WTC11 (cell line): ENCODE measurements at regions not wholly inside any gene's neighbourhood (a gene's known extent, or its start where the extent isn't known, plus 50 kb on each side); places are given as distances from the start of the nearest gene placed in this dataset.

Experiments used
- ATAC-seq: fragments of 200-7000 bp; cut with Tn5 transposase; 2 replicates; pipeline ENCODE4 v1.10.0; 2021; ENCODE audit warnings: mild to moderate bottlenecking, moderate library complexity
- CTCF ChIA-PET: fragments of 300-600 bp; sonication (Branson Sonifier 250); formaldehyde crosslinking; loops from one replicate; lab custom pipeline; 2021; ENCODE audit warnings: antibody characterized with exemption; lab: Charles Lee
- POLR2A ChIA-PET: fragments of 350-600 bp; sonication (Branson Sonifier 250); formaldehyde crosslinking; loops from one replicate; lab custom pipeline; 2021; ENCODE audit warnings: antibody characterized with exemption; lab: Charles Lee
- DNase-seq: peaks from one replicate; pipeline ENCODE4 v3.0.0; 2021; ENCODE audit warnings: low spot score
- H3K27ac Mint-ChIP-seq: 2 replicates; pipeline ENCODE4 v1.8.0; 2021; ENCODE audit warnings: mixed read lengths
- H3K27me3 Mint-ChIP-seq: 2 replicates; pipeline ENCODE4 v1.8.0; 2021; ENCODE audit warnings: low read depth, mild to moderate bottlenecking, moderate library complexity, mixed read lengths
- H3K36me3 Mint-ChIP-seq: 2 replicates; pipeline ENCODE4 v1.8.0; 2021; ENCODE audit warnings: mixed read lengths
- H3K4me1 Mint-ChIP-seq: 2 replicates; pipeline ENCODE4 v1.8.0; 2022; ENCODE audit warnings: mixed read lengths
- H3K4me3 Mint-ChIP-seq: 2 replicates; pipeline ENCODE4 v1.8.0; 2021; ENCODE audit warnings: mild to moderate bottlenecking, moderate library complexity, mixed read lengths
- H3K9me3 Mint-ChIP-seq: 2 replicates; pipeline ENCODE4 v1.8.0; 2021; ENCODE audit warnings: mixed read lengths
- EMX1 ChIP-seq: fragments of 250-450 bp; sonication (Bioruptor Pico); IDR thresholded peaks from 2 replicates; pipeline ENCODE4 v1.8.0; 2021; ENCODE audit warnings: mild to moderate bottlenecking
- ERG ChIP-seq: fragments of 250-450 bp; sonication (Bioruptor Pico); IDR thresholded peaks from 2 replicates; pipeline ENCODE4 v1.8.0; 2021; ENCODE audit warnings: mild to moderate bottlenecking
- NFYB ChIP-seq: sonication (generic); formaldehyde crosslinking; conservative IDR thresholded peaks from 2 replicates; pipeline ENCODE4 v1.8.0; 2022; ENCODE audit warnings: low read depth, missing genetic modification reagents
- NR2C2 ChIP-seq: sonication (generic); formaldehyde crosslinking; IDR thresholded peaks from 2 replicates; pipeline ENCODE4 v1.8.0; 2022; ENCODE audit warnings: mild to moderate bottlenecking, missing genetic modification reagents
- RELA ChIP-seq: sonication (generic); formaldehyde crosslinking; IDR thresholded peaks from 2 replicates; pipeline ENCODE4 v1.8.1; 2022; ENCODE audit warnings: missing genetic modification reagents, mild to moderate bottlenecking, borderline replicate concordance
- SMAD3 ChIP-seq: sonication (generic); formaldehyde crosslinking; IDR thresholded peaks from 2 replicates; pipeline ENCODE4 v1.8.0; 2022; ENCODE audit warnings: missing genetic modification reagents, mild to moderate bottlenecking, borderline replicate concordance
- ZNF219 ChIP-seq: sonication (generic); formaldehyde crosslinking; IDR thresholded peaks from 2 replicates; pipeline ENCODE4 v1.8.0; 2023; ENCODE audit warnings: missing genetic modification reagents, mild to moderate bottlenecking, borderline replicate concordance
- ZNF317 ChIP-seq: sonication (generic); formaldehyde crosslinking; IDR thresholded peaks from 2 replicates; pipeline ENCODE4 v1.8.1; 2023; ENCODE audit warnings: low read depth, mild to moderate bottlenecking, moderate library complexity, missing genetic modification reagents, borderline replicate concordance
- ZNF396 ChIP-seq: fragments of 250-450 bp; sonication (Bioruptor Pico); IDR thresholded peaks from 2 replicates; pipeline ENCODE4 v1.8.0; 2021; ENCODE audit warnings: mild to moderate bottlenecking, moderate library complexity, borderline replicate concordance
- TF ChIP-seq, protein P1 (sequence below): sonication (generic); formaldehyde crosslinking; IDR thresholded peaks from 2 replicates; pipeline ENCODE4 v1.8.1; 2023; ENCODE audit warnings: mild to moderate bottlenecking, missing genetic modification reagents, moderate library complexity
- TF ChIP-seq, protein P2 (sequence below): sonication (generic); formaldehyde crosslinking; IDR thresholded peaks from 2 replicates; pipeline ENCODE4 v1.8.1; 2023; ENCODE audit warnings: mild to moderate bottlenecking, missing genetic modification reagents, moderate library complexity
- TF ChIP-seq, protein P3 (sequence below): sonication (generic); formaldehyde crosslinking; IDR thresholded peaks from 2 replicates; pipeline ENCODE4 v1.8.1; 2022; ENCODE audit warnings: mild to moderate bottlenecking, missing genetic modification reagents, moderate library complexity, borderline replicate concordance
- TF ChIP-seq, protein P4 (sequence below): fragments of 250-450 bp; sonication (Bioruptor Pico); IDR thresholded peaks from 2 replicates; pipeline ENCODE4 v1.9.0; 2021; ENCODE audit warnings: mild to moderate bottlenecking
- TF ChIP-seq, protein P5 (sequence below): sonication (generic); formaldehyde crosslinking; IDR thresholded peaks from 2 replicates; pipeline ENCODE4 v1.8.0; 2023; ENCODE audit warnings: missing genetic modification reagents
- TF ChIP-seq, protein P6 (sequence below): sonication (generic); formaldehyde crosslinking; IDR thresholded peaks from 2 replicates; pipeline ENCODE4 v1.8.1; 2022; ENCODE audit warnings: low read depth, missing genetic modification reagents, borderline replicate concordance

GRCh38 chr3:156769721-156770654, 56.2 kb upstream of the LEKR1 start:
- ChIA-PET POLR2A (no interaction called here), CTCF (no interaction called here)
- no peaks in the 10 kb centered on the region for H3K9me3 Mint-ChIP-seq
- H3K36me3 Mint-ChIP-seq: no peaks in the 10 kb centered on the region
- no peak overlapping the region for H3K4me3 Mint-ChIP-seq
- no peak for TF ChIP-seq NFYB (CRISPR knock-in tag)
- TF ChIP-seq NR2C2 (CRISPR knock-in tag): no peak
- TF ChIP-seq, protein P1, sequence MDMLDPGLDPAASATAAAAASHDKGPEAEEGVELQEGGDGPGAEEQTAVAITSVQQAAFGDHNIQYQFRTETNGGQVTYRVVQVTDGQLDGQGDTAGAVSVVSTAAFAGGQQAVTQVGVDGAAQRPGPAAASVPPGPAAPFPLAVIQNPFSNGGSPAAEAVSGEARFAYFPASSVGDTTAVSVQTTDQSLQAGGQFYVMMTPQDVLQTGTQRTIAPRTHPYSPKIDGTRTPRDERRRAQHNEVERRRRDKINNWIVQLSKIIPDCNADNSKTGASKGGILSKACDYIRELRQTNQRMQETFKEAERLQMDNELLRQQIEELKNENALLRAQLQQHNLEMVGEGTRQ (CRISPR knock-in tag): no peak
- TF ChIP-seq, protein P2, sequence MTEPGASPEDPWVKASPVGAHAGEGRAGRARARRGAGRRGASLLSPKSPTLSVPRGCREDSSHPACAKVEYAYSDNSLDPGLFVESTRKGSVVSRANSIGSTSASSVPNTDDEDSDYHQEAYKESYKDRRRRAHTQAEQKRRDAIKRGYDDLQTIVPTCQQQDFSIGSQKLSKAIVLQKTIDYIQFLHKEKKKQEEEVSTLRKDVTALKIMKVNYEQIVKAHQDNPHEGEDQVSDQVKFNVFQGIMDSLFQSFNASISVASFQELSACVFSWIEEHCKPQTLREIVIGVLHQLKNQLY (CRISPR knock-in tag): no peak
- TF ChIP-seq, protein P3, sequence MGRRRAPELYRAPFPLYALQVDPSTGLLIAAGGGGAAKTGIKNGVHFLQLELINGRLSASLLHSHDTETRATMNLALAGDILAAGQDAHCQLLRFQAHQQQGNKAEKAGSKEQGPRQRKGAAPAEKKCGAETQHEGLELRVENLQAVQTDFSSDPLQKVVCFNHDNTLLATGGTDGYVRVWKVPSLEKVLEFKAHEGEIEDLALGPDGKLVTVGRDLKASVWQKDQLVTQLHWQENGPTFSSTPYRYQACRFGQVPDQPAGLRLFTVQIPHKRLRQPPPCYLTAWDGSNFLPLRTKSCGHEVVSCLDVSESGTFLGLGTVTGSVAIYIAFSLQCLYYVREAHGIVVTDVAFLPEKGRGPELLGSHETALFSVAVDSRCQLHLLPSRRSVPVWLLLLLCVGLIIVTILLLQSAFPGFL (CRISPR knock-in tag): no peak
- TF ChIP-seq ZNF219 (CRISPR knock-in tag): no peak
- TF ChIP-seq, protein P4, sequence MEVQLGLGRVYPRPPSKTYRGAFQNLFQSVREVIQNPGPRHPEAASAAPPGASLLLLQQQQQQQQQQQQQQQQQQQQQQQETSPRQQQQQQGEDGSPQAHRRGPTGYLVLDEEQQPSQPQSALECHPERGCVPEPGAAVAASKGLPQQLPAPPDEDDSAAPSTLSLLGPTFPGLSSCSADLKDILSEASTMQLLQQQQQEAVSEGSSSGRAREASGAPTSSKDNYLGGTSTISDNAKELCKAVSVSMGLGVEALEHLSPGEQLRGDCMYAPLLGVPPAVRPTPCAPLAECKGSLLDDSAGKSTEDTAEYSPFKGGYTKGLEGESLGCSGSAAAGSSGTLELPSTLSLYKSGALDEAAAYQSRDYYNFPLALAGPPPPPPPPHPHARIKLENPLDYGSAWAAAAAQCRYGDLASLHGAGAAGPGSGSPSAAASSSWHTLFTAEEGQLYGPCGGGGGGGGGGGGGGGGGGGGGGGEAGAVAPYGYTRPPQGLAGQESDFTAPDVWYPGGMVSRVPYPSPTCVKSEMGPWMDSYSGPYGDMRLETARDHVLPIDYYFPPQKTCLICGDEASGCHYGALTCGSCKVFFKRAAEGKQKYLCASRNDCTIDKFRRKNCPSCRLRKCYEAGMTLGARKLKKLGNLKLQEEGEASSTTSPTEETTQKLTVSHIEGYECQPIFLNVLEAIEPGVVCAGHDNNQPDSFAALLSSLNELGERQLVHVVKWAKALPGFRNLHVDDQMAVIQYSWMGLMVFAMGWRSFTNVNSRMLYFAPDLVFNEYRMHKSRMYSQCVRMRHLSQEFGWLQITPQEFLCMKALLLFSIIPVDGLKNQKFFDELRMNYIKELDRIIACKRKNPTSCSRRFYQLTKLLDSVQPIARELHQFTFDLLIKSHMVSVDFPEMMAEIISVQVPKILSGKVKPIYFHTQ (CRISPR knock-in tag): no peak
- no peak for TF ChIP-seq ZNF317 (CRISPR knock-in tag)
- TF ChIP-seq SMAD3 (CRISPR knock-in tag): no peak
- TF ChIP-seq ZNF396 (CRISPR knock-in tag): no peak
- TF ChIP-seq, protein P5, sequence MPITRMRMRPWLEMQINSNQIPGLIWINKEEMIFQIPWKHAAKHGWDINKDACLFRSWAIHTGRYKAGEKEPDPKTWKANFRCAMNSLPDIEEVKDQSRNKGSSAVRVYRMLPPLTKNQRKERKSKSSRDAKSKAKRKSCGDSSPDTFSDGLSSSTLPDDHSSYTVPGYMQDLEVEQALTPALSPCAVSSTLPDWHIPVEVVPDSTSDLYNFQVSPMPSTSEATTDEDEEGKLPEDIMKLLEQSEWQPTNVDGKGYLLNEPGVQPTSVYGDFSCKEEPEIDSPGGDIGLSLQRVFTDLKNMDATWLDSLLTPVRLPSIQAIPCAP (CRISPR knock-in tag): no peak
- TF ChIP-seq RELA (CRISPR knock-in tag): no peak
- TF ChIP-seq ERG (CRISPR knock-in tag): no peak
- TF ChIP-seq, protein P6, sequence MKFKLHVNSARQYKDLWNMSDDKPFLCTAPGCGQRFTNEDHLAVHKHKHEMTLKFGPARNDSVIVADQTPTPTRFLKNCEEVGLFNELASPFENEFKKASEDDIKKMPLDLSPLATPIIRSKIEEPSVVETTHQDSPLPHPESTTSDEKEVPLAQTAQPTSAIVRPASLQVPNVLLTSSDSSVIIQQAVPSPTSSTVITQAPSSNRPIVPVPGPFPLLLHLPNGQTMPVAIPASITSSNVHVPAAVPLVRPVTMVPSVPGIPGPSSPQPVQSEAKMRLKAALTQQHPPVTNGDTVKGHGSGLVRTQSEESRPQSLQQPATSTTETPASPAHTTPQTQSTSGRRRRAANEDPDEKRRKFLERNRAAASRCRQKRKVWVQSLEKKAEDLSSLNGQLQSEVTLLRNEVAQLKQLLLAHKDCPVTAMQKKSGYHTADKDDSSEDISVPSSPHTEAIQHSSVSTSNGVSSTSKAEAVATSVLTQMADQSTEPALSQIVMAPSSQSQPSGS (CRISPR knock-in tag): no peak
- no peak for TF ChIP-seq EMX1 (CRISPR knock-in tag)
- no peak overlapping the region for H3K27ac Mint-ChIP-seq
- no peaks in the 10 kb centered on the region for H3K4me1 Mint-ChIP-seq
- ATAC-seq: no peak
- DNase-seq: no peak
- no peaks in the 10 kb centered on the region for H3K27me3 Mint-ChIP-seq
